ENCODE measurements at regions not wholly inside any gene's neighbourhood (a gene's known extent, or its start where the extent isn't known, plus 50 kb on each side); places are given as distances from the start of the nearest gene placed in this dataset.

DNA sequence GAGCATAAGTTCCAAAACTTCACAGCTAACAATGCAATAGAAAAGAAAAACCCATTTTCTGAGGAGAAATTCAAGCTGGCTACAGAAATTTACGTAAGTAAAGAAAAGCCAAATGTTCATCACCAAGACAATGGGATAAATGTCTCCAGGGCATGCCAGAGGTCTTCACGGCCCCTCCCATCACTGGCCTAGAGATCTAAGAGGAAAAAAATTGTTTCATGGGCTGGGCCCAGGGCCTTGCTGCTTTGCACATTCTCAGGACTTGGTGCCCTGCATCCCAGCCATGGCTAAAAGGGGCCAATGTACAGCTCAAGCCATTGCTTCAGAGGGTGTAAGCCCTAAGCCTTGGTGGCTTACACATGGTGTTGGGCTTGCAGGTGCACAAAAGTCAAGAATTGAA, 443.6 kb downstream of the ELAVL2 start:
- no peak for TF ChIP-seq POLR2A (IDR thresholded peaks at IDR 0.05)
- no peak for TF ChIP-seq EP300 (IDR thresholded peaks at IDR 0.05)
